AG09309 (cell line): ENCODE measurements at regions not wholly inside any gene's neighbourhood (a gene's known extent, or its start where the extent isn't known, plus 50 kb on each side); places are given as distances from the start of the nearest gene placed in this dataset.

ENCODE experiments used
- DNase-seq: peaks from one replicate; pipeline ENCODE4 v3.0.0-alpha.2; 2010; ENCODE audit warnings: low read depth
- H3K4me3 ChIP-seq: 2 replicates; pipeline ENCODE4 v1.5.1; 2011; ENCODE audit warnings: mild to moderate bottlenecking, low read depth, low read length, moderate library complexity; ENCODE audit not compliant: control insufficient read depth
- TF ChIP-seq, protein P1 (sequence below): IDR thresholded peaks from 2 replicates; pipeline ENCODE4 v1.5.1; 2011; ENCODE audit warnings: mild to moderate bottlenecking, low read depth, low read length, inconsistent platforms; ENCODE audit not compliant: insufficient read depth, control insufficient read depth; ENCODE audit errors: missing control alignments

DNA sequence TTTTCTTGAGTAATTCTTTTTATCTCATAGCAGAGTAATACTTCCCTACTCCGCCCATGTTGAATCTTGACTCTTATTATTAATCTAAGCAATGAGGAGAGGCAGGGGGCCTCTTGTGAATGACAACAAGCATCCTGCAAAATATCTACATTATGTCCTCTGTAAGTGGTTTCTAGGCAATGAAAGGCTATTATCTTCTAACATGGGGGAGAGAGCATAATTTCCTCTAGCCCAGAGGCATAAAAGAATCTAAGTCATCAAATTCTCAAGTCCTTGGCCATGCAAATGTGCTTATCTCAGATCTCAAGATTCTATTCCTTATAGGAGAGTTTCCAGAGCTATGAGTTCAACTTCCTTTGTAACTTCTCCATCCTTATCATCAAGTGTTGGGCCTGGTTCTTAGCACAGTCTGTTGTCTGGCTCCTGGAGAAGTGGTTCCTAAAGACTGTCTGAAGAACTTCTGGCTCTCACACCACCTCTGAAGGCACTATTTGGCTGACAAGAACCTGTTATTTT, 423.1 kb upstream of the INTU start:
- DNase-seq = no peak
- TF ChIP-seq, protein P1, sequence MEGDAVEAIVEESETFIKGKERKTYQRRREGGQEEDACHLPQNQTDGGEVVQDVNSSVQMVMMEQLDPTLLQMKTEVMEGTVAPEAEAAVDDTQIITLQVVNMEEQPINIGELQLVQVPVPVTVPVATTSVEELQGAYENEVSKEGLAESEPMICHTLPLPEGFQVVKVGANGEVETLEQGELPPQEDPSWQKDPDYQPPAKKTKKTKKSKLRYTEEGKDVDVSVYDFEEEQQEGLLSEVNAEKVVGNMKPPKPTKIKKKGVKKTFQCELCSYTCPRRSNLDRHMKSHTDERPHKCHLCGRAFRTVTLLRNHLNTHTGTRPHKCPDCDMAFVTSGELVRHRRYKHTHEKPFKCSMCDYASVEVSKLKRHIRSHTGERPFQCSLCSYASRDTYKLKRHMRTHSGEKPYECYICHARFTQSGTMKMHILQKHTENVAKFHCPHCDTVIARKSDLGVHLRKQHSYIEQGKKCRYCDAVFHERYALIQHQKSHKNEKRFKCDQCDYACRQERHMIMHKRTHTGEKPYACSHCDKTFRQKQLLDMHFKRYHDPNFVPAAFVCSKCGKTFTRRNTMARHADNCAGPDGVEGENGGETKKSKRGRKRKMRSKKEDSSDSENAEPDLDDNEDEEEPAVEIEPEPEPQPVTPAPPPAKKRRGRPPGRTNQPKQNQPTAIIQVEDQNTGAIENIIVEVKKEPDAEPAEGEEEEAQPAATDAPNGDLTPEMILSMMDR = no peak
- H3K4me3 ChIP-seq = no peak overlapping the region

DNA sequence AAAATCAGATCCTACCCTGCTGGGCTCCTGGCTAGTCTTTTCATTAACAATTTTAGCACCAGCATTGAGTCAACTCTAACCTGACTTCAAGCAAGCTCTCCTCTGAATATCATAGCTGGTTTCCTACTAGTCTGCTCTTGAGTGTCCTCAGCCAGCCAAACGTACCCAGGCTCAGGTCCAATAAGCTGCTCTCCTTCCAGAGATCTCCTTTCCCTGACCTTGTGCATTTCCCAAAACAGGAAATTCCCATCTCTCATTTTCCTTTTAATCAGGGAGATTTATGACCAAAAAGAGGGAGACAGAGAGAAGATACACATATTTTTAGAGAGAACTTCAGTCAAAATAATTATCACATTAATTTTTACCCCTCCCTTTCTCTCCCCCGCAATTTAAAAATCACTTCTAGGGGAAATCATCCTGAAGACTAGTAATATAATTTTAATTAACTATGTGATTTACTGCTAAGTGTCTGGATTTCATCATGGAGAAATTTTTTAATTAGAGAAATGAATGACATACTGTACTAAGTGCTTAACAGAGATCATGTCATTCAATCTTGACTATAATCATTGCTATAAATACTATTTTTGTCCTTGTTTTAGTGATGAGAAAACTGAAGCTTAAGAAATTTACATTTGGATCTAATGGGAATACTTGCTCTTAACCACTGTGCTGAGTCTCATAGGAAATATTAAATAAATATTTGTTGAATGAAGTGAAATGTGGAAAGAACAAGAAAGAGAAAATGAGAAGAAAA, 421.7 kb upstream of the INTU start:
- no peak for DNase-seq
- H3K4me3 ChIP-seq = no peak overlapping the region
- TF ChIP-seq, protein P1 = no peak

DNA sequence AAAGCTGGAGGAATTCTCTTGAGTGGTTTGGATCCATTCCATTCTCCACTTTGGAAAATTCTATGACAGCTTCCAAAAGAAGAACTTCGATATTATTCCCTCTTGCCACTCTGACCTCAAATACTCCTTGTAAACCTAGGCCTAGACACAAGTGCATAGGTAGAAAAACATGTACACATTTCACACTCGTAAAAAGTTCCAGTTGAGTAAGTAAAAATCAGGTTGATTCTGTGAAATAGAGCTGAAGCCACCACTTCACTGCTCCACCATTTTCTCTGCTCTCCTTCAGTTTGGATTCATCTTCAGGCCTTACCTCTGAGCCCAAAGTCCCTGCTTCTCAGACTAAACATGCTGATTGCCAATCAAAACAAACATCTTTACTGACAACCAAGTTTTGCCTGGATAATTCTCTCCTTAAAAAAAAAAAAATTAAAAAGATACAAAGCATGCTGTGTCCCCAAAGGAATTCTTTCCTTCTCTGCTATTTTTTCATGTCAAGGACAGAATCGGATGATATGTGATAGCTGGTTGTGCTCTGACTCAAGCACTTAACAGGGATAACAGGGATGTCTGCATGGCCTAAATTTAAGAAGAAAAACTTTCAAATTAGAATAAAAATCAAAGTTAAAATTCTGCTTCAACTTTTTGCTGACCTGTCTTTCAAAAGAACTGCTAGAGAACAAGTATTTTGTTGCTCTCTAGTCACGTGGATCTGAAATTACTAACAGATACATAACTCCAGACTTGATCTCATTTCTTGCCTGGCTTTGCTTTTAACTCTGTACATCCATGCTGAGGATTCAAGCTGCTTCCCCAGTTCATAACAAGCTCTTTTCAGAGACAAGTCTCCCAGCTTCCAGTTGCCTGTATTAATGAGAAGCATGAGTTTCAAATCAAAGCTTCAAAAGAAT, 420.9 kb upstream of the INTU start:
- no peak overlapping the region for H3K4me3 ChIP-seq
- DNase-seq = no peak
- TF ChIP-seq, protein P1 = no peak

DNA sequence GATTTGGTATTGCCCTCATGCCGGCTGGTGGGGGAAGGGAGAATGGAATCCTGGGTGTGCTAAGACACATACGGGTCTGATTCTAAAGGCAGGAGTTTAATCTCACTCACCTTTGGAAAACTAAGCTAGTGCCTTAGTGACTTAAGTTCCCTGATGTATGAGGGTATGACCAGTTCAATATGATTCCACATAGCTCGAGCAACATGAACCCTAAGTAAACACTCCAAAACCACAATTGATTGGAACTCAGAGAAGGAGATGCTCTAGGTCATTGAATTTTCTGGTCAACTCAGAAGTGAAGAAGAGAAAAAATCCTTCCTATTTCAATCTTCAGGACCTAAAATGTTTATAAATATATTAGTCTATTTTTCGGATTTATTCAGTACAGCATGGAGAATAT, 420.1 kb upstream of the INTU start:
- DNase-seq = no peak
- H3K4me3 ChIP-seq = no peak overlapping the region
- TF ChIP-seq, protein P1 = no peak

DNA sequence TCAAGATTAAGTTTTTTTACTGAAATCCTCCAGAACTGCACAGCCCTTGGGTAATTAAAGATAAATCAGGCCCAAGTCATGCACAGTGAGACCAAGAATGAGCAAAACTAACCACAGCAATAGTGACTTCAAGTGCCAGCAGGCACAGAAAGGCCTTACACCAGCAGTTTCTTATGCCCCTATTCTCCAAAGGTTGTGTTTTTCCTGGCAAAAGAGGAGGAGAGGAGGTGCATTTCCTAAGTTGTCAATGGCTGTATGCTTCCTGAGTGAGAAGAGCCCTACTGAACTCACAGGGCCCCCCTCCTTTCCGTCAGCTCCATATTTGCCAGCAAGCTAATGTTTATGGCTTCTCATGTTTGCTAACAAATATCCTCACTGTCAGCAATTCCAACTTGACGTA, 418.7 kb upstream of the INTU start:
- TF ChIP-seq, protein P1 = no peak
- H3K4me3 ChIP-seq = no peak overlapping the region
- no peak for DNase-seq

DNA sequence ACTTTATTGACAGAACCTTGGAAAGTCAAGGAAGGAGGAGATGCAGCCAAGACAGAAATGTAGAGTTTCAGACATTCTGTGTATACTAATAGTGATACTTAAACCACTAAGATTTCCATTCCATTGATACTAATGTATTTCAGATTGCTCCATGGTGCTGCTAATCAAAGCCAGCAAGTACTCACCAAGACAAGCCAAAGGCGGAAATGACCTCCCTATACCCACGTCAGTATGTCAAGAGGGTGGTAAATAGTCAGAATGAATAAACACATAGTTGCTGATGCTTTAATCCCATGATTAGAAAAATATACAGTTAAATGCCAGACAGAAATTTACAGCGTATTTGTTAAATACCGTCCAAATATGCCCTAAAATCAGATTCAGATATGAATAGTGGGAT, 417.8 kb upstream of the INTU start:
- TF ChIP-seq, protein P1 = no peak
- DNase-seq = no peak
- H3K4me3 ChIP-seq = no peak overlapping the region
